AG04450 (cell line): ENCODE measurements at regions not wholly inside any gene's neighbourhood (a gene's known extent, or its start where the extent isn't known, plus 50 kb on each side); places are given as distances from the start of the nearest gene placed in this dataset.

Experiments used
- CTCF ChIA-PET: fragments of 300-600, 350-600 bp; formaldehyde crosslinking; extraction: SDS; loops from one replicate; lab custom pipeline; 2022; ENCODE audit warnings: antibody characterized with exemption, inconsistent platforms; lab: Charles Lee
- POLR2A ChIA-PET: fragments of 350-600 bp; formaldehyde crosslinking; extraction: SDS; loops from one replicate; lab custom pipeline; 2021; ENCODE audit warnings: antibody characterized with exemption, inconsistent platforms; lab: Yijun Ruan, JAX
- DNase-seq: peaks from one replicate; pipeline ENCODE4 v3.0.0-alpha.2; 2011; ENCODE audit warnings: low read depth, low spot score
- H3K27ac ChIP-seq: one replicate; pipeline ENCODE4 v1.5.1; 2012; ENCODE audit warnings: low read depth, low read length, control low read depth
- H3K27me3 ChIP-seq: one replicate; pipeline ENCODE4 v1.6.0; 2012; ENCODE audit warnings: low read length; ENCODE audit not compliant: control insufficient read depth, insufficient read depth
- H3K4me3 ChIP-seq: 2 replicates; pipeline ENCODE4 v1.5.1; 2011; ENCODE audit warnings: mild to moderate bottlenecking, low read depth, low read length, control low read depth
- H3K9me3 ChIP-seq: 2 replicates; pipeline ENCODE4 v1.5.1; 2012; ENCODE audit warnings: low read length; ENCODE audit not compliant: control insufficient read depth, insufficient read depth
- CTCF ChIP-seq: IDR thresholded peaks from 2 replicates; pipeline ENCODE4 v1.5.1; 2011; ENCODE audit warnings: low read depth, low read length, control low read depth, inconsistent platforms

GRCh38 chr12:90303771-90304170 lies 595.1 kb upstream of the ATP2B1 start:
- H3K27ac ChIP-seq = no peak overlapping the region
- CTCF ChIA-PET = interaction anchor here (1.0 kb wide), 1 partner anchor 761 kb away, joined by 3 read pairs; no protein-coding TSS in a partner anchor
- DNase-seq = no peak

GRCh38 chr12:90301561-90302133 lies 593.0 kb upstream of the ATP2B1 start:
- POLR2A ChIA-PET = no interaction called here
- no peak for TF ChIP-seq CTCF
- H3K4me3 ChIP-seq = no peak overlapping the region
- H3K27me3 ChIP-seq = no peaks in the 10 kb centered on the region
- no peak for DNase-seq
- no peak overlapping the region for H3K27ac ChIP-seq
- H3K9me3 ChIP-seq = no peaks in the 10 kb centered on the region
- CTCF ChIA-PET = no interaction called here

More at GRCh38 chr12:90303771-90304170, 595.1 kb upstream of the ATP2B1 start:
- POLR2A ChIA-PET = no interaction called here
- Histone ChIP-seq H3K27me3 (no peaks in the 10 kb centered on the region), H3K9me3 (no peaks in the 10 kb centered on the region), H3K4me3 (no peak overlapping the region)
- TF ChIP-seq CTCF = no peak

- ChIA-PET POLR2A (no interaction called here), CTCF (no interaction called here)
- H3K27ac ChIP-seq = no peak overlapping the region
- H3K4me3 ChIP-seq = no peak overlapping the region
- no peak for DNase-seq
- H3K9me3 ChIP-seq = no peaks in the 10 kb centered on the region
- H3K27me3 ChIP-seq = no peaks in the 10 kb centered on the region
- no peak for TF ChIP-seq CTCF
These were observed 592.5 kb upstream of the ATP2B1 start for GRCh38 chr12:90301095-90301494.

GRCh38 chr12:90299666-90300065 lies 591.0 kb upstream of the ATP2B1 start:
- no peak overlapping the region for H3K27ac ChIP-seq
- no peak for DNase-seq
- H3K4me3 ChIP-seq = no peak overlapping the region
- POLR2A ChIA-PET = no interaction called here
- CTCF ChIA-PET = interaction anchor here (0.6 kb wide), 1 partner anchor 9 kb away, joined by 3 read pairs; no protein-coding TSS in a partner anchor
- no peaks in the 10 kb centered on the region for H3K27me3 ChIP-seq
- no peaks in the 10 kb centered on the region for H3K9me3 ChIP-seq
- TF ChIP-seq CTCF = no peak

GRCh38 chr12:90299121-90299520 lies 590.5 kb upstream of the ATP2B1 start:
- POLR2A ChIA-PET = no interaction called here

More at GRCh38 chr12:90299121-90299520, 590.5 kb upstream of the ATP2B1 start:
- no peak for TF ChIP-seq CTCF
- Histone ChIP-seq H3K27ac (no peak overlapping the region), H3K4me3 (no peak overlapping the region), H3K27me3 (no peaks in the 10 kb centered on the region), H3K9me3 (no peaks in the 10 kb centered on the region)
- CTCF ChIA-PET = interaction anchor here (0.6 to 0.7 kb wide), 2 partner anchors 8 to 555 kb away, joined by 3 read pairs; no protein-coding TSS in a partner anchor
- no peak for DNase-seq
